HG02642 (cell line): ENCODE measurements at regions not wholly inside any gene's neighbourhood (a gene's known extent, or its start where the extent isn't known, plus 50 kb on each side); places are given as distances from the start of the nearest gene placed in this dataset.

Source experiments
- ATAC-seq: cut with Tn5 transposase; IDR thresholded peaks from one replicate; pipeline ENCODE4 v1.9.1; 2021; ENCODE audit warnings: mild to moderate bottlenecking; ENCODE audit not compliant: unreplicated experiment, poor library complexity

DNA sequence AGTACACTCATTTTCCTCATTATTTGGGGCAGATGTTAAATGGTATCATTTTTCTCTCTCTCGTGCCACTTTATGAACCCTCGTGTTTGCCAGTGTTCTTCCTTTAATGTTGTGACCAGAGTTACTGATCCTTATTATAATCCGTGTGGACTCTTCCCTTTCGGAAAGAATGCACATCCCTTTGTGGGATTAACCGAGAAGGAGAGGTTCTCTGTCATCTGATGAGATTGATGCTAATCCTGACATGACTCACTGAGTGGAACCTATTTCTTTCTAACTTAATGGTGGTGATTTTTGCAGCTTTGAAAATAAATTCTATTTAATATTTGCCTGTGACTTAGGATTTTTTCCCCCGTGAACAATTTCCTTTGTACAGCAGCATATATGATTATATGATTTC lies 300.0 kb upstream of the MAN1A1 start:
- no peak for ATAC-seq

DNA sequence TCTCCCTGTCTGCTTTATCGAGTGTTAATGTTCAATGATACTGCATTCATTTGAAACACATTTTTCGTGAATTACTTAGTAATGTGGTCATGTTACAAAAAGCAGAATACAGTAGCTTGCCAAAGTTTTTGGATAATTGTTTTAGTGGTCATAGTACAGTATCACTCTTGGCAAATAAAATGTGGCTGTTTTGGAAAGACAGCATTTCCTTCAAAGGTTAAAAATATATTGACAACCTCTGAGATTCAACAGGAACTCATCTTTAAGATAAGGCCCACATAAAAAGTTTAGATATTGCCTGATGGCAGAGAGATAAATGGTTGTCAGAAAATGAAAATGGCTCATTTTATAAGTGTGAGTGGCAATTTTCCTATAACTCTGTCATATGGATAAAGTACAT lies 297.7 kb upstream of the MAN1A1 start:
- ATAC-seq: no peak

DNA sequence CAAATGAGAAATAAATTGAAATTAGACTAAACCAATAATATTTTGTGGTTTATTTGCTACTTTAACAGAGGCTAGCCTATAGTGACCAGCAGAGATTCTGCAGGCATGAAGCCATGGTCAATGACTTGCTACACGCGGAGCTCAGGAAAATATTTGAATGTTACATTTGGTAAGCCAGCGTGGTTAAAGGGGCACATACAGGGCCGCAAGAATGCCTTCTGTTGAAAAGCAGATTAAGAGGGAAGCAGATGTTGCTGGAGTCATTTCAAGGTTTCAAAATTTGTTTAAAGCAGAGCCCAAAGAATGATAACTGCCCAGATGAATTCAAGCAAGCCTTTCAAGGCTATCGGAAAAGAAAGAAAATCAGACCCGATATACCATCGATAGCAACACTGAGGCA lies 294.3 kb upstream of the MAN1A1 start:
- no peak for ATAC-seq

- ATAC-seq: no peak
These were observed 288.2 kb upstream of the MAN1A1 start for GRCh38 chr6:119637768-119638167.

- no peak for ATAC-seq
These were observed 286.5 kb upstream of the MAN1A1 start for GRCh38 chr6:119636060-119636459.

DNA sequence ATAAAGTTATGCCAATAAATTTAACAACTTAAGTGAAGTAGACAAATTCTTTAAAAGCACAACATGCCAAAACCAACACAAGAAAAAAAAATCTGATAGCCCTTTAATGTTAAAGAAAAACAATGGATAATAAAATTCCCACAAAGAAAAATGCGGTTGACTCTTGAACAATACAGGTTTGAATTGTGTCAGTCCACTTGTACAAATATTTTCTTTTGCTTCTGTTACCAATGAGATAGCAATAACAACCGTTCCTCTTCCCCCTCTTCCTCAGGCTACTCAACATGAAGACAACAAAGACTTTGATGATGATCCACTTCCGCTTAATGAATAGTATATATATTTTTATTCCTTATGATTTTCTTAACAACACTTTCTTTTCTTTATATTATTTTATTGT lies 283.9 kb upstream of the MAN1A1 start:
- ATAC-seq: no peak

GRCh38 chr6:119630561-119631192 lies 281.1 kb upstream of the MAN1A1 start:
- ATAC-seq: no peak

- no peak for ATAC-seq
These were observed 279.4 kb upstream of the MAN1A1 start for GRCh38 chr6:119628691-119629594.

GRCh38 chr6:119627908-119628669 lies 278.5 kb upstream of the MAN1A1 start:
- ATAC-seq: no peak

DNA sequence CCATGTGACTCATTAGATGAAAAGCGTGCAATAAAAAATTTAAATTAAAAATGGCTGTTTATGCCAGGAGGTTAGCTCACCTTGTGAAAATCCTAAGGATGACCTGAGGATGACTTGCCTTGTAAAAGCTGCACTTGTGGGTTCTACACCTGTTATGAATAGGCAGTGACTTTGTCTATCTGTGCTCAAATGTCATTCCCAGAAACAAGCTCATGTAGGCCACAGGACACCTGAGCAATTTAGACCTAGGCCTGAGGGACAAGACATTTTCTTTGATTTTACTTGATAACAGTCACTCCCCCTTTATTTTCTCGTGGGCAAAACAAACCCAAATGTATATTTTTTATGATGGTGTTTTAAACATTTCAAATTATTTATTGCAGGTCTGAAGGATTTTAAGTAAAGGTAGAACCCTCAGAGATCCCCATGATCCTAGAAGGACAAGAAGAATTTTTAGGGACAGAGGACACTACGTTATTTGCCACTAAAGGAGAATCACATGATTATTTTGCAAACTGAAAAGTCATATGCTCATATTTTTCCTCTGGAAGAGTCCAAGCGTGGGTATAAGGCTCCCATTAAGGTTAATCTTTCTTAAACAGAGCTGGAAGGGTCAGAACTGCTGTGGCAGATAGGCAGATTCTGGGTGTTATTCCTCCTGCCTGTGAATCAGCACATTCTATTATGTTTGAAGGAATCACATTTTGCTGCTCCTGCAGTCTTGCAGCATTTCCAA lies 277.5 kb upstream of the MAN1A1 start:
- no peak for ATAC-seq

DNA sequence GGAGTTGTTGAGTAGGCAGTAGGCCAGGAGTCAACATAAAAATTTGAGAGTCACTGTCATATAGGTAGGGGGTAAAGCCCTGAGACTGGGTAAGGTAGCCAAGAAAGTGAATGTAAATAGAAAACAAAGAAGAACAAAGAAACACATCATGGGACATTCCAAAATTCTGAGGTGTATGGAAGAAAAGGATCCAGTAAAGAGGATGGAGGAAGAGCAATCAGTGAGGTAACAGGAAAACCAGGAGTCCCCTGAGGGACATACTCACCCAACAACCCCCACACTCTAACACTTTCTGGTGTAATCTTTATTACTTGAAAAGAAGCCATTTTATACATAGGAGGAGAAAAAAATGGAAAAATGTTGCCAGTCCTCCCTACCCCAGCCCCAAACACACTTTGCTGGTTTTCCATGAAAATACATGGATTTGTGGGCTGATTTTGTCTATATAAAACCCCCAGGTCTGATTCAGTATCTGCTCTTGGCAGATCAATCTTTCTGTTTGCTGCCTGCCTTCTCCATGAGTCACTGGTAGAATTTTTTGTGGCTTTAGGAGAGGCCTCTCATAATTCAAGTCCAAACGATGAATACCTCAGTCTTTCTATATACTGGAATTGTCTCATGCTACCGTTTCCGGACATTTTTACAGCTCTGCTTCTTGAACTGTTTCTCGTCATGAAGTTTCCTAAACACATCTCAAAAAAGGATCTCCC lies 271.4 kb upstream of the MAN1A1 start:
- ATAC-seq: no peak

GRCh38 chr6:119614138-119614537 lies 264.6 kb upstream of the MAN1A1 start:
- no peak for ATAC-seq

- ATAC-seq: no peak
These were observed 263.4 kb upstream of the MAN1A1 start for GRCh38 chr6:119612911-119613381.

DNA sequence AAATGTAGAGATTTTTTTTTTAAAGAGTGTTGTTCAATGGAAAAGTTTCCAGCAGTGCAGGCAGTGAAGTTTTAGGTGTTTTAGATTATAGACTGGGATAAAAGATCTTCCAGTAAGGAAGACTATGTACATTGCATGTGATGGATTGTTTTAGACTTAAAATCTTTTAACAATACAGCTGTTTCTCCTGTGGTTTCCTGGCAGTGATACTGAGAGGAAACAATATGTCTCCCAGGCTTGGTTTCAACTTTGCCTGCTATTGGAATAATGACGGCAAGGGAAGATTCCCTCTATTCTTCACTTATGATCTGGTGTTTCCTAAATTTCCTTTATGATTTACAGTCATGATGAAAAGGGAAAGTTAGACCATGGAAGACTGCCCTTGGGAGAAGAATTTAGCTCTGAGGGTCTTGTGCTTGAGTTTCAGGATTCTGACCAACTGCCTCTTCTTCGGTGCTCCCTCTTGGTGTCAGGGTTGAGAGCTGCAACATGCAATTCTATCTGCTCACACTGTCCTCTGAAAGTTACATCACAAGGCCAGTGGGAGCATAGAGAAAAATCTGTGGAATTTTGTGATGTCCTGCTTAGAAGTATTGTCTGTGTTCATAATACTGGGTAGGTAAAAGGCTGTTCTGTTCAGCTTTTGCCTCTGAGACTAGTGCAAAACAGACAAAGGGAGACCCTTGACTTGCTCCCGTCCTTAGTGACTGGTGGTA lies 262.8 kb upstream of the MAN1A1 start:
- ATAC-seq: no peak

DNA sequence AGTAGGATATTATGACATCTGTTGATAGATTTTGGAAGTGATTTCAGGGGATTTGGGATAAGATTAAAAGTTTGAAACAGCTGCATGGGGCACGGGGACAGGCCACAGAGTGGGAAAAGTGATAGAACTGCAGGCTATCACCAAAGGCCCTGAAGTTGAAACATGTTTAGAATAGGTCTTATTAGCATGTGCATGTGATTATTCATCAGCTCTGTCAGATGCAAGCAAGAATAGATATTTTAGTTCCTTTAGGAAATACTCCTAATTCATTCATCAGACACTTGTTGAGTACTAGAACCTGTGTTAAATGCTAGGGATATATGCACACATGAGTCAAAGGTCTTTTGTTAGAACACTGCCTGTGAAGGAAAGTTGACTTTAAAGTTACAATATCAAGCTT lies 261.2 kb upstream of the MAN1A1 start:
- no peak for ATAC-seq

GRCh38 chr6:119610265-119610664 lies 260.7 kb upstream of the MAN1A1 start:
- no peak for ATAC-seq

GRCh38 chr6:119609865-119610264 lies 260.3 kb upstream of the MAN1A1 start:
- ATAC-seq: no peak

DNA sequence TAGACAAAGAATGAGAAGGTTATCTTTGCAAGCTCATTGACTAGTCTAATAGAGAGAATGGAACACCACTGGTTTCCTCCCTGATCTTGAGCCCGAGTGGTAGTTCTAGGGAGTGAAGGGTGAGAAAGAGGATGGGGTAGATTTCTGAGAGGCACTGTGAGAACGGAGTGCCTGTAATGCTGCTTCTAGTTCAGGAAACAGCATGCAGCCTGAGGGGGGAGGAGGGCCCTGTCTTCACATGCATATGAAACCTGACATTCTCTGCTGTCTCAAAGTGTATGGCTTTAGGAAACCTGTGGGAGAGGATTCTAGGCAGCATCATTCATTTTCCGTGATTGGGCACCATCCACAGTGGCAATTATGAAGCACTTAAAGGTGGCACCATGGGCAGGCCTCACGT lies 259.4 kb upstream of the MAN1A1 start:
- ATAC-seq: no peak

DNA sequence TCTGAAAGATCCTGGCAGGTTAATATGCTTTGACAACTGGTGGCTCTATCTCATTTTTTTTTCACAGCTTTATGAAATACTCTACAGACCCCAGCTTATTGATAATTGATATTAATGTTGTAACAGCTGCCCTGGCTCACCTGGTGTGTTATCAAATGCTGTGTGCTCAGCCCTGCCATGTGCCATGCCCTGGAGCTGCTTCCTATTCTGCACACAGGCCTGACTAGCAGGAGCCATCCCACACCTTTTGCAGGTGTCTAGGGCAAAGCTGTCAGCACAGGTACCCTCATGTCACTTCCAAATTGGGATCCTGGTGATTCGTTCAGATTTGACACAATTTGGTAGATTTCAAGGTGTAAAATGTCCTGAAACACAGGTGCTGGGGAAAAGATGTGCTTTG lies 254.6 kb upstream of the MAN1A1 start:
- ATAC-seq: no peak
